PC-9 (cell line): ENCODE measurements at regions not wholly inside any gene's neighbourhood (a gene's known extent, or its start where the extent isn't known, plus 50 kb on each side); places are given as distances from the start of the nearest gene placed in this dataset.

Experiments
- CTCF ChIP-seq: fragments of 200-600 bp; sonication (generic); conservative IDR thresholded peaks from 2 replicates; pipeline ENCODE4 v1.6.1; 2017; ENCODE audit warnings: mixed run types, antibody characterized with exemption, mild to moderate bottlenecking, moderate library complexity
- EZH2 ChIP-seq: fragments of 200-600 bp; sonication (generic); IDR thresholded peaks from 2 replicates; pipeline ENCODE4 v1.8.0; 2017; ENCODE audit warnings: antibody characterized with exemption, low read depth

GRCh38 chr3:10653866-10654611, 148.7 kb upstream of the ATP2B2 start:
- TF ChIP-seq CTCF (no peak), EZH2 (no peak)
